CD4-positive, alpha-beta T cell treated with Interleukin-4 for 1 hour (primary cell): ENCODE measurements at regions not wholly inside any gene's neighbourhood (a gene's known extent, or its start where the extent isn't known, plus 50 kb on each side); places are given as distances from the start of the nearest gene placed in this dataset.

ENCODE experiments used
- DNase-seq, 2 donors: peaks; one replicate each; pipeline ENCODE4 v3.0.0-alpha.2; 2020 to 2022

DNA sequence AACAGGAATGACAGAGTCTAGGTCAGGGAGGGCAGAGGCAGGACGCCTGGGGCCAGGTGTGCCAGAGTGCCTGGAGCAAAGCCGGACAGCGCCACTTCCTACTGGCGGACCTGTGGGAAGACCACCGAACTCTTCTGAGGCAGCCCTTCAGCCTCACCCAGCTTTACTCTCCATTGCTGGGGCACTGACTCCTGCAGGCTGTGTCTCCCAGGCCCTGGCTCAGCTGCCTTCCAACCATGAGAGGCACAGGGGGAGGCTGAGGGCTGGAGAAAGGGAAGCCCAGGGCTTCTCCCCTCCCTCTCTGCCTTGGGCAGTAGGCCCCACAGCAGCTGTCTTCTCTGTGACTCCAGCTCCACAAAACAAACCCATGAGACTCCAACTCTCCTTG, 139.6 kb upstream of the UNC5B start:
- no peak for DNase-seq

DNA sequence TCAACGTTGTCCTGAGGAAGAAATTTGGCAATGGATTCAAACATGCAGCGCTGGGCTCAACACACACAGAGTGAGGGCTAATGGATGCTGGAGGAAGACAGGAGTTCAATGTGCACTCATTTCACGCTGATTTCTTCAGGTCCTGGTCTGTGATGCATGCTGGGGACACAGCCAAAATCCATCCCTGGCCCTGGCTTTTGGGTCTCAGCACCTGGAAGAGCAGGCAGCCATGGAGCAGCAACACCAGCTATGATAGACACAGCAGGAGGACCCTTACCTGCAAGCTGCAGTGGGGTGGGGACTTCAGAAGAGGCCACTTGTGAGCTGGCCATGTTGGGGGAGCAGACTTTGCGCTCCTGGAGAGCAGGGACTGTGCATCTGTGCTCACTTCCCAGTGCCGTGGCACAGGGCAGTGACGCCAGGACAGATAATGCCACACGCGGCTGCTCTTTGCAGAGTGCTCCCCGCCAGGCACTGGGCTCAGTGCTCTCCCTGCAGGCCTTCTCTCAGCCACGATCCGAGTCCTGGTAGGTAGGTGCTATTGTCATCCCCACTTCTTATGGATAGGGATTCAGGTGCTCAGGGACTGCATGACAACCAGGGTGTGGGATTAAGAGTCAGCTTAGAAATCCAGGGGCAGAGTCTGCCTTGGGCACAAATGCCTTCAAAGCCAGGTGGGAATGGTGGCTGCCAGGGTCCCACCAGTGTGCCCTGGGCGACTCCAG, 138.8 kb upstream of the UNC5B start:
- DNase-seq, result no peak

DNA sequence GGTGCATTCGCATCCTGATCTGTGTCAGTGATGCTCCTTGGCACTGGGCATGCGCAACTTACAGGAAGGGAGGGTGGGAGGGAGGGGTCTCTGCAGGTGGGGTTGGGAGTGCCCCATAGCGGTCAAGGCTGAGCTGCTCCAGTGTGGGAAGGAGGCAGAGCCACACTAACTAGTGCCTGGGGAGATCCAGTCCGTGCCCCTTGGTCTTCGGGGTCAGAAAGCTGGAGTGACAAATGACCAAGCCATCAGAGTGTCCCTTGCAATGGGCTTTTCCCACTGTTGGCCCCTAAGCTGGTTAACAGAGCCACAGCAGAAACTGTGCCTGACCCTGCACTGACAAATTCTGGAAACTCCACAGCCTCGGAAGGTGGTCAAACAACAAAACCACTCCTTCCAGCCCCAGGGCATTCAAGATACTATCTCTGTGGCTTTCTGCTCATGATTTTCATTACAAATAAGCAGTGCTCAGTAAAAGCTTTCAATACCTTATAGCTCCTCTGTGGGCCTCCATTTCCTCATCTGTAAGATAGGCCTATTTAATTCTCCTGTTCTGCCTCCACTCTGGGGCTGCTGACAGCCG, 138.1 kb upstream of the UNC5B start:
- no peak for DNase-seq

DNA sequence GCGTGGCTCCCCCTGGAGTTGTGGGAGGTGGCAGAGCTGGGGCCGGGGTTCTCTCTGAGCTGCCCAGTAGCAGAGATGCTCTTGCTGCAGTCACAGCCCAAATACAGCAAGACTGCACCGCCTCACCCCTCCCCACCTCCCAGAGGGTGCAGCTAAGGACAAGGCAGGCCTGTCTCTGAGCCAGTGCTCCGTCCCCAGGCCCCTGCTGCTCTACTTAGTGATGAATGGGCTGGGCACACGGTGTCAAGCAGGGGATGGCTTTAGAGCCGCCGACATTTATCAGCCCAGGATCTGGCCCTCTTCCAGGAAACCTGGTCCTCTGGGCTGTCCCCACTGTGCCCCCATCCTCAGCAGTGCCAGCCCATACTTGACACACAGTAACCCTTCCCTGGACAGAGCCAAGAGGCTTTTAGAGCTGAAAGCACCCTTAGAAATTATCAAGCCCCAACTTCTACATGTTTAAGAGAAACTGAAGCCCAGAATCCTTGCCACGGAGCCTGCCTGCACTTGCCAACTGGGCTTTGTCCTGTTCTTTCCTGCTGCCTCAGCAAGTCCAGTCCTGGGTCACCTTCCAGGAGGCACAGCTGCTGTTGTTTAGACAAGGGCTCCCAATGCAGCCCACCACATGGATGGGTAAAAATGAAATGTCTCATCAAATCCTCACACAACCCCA, 137.1 kb upstream of the UNC5B start:
- no peak for DNase-seq

DNA sequence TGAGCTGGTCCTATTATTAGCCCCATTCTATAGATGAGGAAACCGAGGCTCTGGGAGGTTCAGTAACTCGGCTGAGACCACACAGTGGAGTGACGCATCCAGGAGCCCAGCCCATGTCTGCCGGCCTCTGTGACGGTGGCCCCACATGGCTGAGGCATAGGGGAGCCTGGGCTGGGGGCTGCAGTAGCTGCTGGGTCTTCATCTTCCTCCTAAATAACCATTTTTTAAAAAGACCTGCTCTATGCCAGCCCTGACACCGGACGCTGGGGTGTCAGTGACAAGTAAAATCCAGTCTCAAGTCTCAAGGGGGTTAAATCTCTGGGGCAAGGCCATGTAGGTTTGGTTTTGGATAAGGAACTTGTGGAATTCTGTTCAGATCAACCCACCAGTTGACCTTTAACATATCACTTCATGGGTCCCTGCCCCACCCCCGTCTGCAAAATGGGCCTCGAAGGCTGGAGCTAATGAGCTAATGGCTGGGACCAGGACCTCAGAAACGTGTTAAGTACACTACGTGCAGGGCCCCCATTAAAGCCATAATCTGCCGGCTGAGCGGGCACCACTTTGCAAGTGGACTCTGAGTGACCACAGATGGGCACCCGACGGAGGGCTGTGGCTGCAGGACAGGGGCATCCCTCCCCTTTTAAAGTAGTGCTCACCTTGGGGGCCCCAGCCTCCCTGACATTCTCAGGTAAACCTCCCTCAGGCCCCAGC, 136.5 kb upstream of the UNC5B start:
- no peak for DNase-seq

DNA sequence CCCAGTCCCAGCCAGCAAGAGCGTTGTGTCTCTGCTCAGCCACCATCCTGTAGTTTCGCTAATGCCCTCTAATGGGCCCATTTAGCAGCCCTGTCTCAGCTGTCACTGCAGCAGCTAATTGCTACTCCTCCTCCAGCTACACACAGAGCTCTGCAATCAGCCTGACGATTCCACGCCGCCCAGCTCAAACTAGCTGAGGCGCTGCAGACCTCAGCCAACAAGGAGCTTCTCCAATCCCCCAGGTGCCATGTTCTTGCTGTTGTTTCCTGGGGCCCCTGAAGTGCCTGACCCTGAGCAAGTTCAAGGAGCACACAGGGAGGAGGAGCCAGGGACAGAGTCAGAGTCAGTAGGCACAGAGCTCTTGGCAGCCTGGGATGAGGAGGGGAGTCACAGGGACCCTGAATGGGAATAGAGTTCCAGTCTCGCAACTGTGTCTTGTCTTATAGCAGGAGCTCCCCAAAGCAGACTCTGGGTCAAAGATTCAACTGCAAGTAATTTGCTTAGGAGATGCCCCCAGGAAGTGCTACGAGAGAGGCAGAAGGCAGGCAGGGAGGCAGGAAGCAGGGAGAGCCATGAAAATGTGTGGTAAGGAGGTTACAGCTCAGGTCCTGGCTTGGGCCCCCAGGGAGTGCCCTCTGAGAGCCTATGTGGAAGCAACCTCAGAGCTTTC, 135.8 kb upstream of the UNC5B start:
- DNase-seq, result peak in 1 of 2 donors; percentile 8

DNA sequence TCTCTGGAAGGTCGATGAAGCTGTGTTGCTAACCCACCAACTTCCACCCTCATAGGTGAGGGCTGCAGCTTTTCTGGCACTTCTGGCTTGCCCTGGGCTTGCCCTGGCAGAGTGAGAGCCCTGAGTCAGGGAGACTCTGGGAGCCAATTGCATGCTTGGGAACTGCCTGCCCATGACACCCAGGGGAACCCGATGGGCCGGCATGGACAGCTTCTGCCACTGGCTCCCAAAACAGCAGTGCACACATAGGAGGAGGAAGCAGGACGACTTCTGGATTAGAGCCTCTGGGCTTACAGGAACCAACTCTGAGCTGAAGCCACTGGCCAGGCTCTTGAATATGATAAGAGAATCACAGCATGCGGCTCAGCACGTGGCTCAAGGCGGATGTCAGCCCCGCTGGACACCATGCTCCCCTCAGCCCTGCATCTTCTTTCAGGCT, 135.2 kb upstream of the UNC5B start:
- DNase-seq, result peak in 1 of 2 donors; percentile 8

DNA sequence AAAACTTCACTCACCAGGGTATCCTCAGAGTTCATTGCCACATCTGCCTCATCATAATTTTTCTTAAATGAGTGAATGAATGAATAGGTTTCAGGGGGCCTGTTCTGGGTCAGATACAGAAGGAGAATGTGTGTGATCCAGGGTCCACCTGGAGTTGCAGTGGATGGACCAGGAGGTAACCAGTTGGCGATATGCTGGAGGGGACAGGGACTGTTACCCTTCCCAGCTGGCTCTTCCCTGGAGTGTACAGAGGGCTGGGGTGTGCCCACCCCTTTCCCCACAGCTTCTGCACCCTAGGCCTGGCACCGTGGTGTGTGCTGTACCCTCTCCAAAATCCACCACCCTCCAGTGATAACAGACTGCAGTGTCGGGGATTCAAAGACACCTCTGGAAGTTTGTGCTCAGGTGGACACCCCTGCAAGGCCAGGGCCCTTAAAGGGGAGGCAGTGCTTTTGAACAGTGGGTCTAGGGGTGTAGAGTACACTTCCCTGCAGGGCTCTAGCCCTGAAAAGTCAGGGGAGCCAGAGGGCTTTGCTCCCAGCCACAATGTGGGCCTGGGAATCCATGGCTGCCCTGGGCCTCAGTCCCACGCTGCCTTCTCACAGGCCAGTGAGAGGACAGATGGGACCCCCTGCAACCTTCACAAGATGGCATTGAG, 134.4 kb upstream of the UNC5B start:
- DNase-seq, result no peak

DNA sequence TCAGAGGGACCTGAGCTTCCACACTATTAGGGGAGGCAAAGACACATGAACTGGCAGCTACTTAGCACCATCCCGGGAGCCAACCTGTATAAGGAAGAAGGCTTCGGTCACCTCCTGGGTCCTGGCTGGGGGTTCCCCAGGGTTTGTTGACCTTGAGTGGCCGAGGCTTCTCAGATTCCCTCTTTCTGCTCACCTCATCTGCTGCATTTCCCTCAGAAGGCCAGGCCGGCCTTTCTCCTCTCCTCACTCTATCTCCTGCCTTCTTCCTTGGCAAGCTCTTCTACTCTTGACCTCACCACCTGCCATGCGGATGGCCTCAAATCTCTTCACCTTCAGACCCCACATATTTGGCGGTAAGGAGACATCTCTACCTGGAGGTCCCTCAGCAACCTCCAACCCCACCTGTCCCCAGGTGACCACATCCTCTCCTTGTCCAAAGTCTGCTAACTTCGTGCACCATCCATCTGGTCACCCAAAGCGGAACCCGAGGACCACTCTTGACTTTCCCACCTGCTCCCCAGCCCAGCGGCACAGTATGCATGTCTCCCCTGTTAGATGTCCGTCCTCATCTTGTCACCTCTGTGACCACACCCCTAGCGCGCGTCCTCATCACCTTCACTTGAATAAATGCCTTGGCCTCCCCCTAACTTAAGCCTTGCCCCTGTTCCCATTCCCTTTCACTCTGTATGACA, 133.8 kb upstream of the UNC5B start:
- DNase-seq, result peak in 1 of 2 donors; percentile 4

DNA sequence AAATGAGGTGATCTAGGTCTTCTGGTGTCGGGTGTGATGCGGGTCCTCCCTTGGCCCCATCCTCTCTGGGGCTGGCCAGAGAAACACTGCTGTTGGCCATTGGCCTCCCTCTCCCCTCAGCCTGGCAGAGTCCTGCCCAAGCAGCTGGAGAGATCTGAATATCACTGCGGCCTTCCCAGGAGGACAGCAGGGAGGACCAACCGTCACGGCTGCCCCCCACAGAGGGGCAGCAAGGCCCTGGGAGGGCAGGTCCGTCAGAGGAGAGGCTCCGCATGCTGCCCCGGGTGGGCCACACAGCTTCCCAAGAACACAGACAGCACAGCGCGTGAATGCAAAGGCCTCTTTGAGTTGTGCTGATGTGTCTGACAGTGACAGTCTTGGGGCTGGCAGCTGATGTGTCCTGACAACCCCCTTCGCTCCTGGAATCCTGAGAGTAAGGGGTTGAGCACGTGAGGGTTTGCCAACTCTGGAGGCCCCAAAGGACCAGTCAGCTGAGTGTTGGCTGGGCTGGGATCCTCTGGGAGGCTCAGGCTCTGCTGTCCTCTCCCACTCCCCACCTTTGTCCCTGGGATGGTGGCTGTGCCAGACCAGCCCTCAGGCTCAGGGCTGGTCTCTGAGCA, 132.5 kb upstream of the UNC5B start:
- peak in 1 of 2 donors; percentile 5 for DNase-seq

DNA sequence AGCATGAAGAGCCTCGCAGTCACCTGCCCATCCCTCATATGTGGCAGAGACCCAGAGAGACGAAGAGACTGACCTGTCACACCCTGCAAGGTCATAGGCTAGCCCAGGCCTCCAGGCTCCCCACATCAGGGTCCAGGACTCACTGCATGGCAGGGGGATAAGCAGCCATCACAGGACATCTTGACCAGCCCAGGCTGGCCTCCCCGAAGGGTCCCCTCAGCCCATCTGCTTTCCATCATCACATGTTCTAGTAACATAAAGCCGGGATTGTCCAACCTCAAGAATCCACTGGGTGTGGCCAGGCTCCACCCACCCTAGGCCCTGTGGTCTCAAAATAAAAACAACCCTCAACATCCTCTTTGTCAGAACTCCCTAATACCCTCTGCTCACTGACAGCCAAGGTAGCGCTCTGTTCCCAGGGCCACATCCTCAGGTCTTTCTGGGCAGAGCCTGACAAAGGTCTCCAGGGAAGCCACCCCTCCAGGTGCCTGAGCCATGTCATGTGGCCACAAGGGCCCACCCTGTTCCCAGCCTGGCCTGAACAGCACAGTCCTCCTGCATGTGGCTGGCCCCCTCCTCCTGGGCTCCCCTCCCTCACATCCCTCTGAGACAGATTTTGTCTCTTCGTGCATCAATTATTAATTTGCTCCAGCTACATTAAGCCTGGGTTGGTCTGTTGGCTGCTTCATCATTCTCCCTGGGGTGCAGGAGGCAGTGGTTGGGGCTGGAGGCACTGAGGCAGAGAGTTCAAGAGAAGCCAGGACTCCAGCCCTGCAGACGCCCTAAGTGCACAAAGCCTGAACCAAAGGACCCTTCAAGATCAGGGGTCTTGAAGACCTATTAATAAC, 131.8 kb upstream of the UNC5B start:
- DNase-seq, result peak in 1 of 2 donors; percentile 8

DNA sequence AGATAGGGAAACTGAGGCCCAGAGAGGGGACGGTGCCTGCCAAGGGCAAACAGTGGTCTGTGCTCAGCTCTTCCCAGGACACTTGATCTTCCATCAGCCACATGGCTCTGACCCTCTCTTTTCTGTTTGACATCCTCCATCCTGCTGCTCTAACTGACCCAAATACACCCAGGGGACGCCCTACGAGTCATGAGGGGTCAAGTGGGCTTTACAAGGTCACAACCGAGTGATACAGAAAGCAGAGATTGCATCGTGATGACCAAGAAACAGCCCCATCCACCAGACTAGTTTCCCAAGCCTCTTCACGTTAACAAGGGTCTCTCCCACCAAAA, 131.2 kb upstream of the UNC5B start:
- no peak for DNase-seq

DNA sequence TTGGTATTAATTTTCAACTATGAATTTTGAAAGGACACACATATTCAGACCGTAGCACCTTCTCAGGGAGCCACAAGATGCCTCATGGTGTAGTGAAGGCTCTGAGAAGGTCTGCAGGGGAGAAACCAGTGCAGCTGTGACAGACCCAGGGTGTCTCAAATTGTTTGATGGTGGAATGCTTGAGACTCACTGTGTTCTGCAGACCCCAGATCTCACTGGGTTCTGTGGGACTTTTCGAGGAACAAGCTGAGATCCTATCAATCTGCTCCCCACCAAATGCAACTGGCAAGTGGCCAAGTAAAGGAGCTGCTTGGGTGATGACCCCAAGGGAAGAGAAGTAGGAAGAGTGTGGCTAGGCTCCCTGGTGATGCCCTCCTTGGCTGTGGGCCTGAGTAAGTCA, 130.5 kb upstream of the UNC5B start:
- DNase-seq, result peak in 1 of 2 donors; percentile 9

DNA sequence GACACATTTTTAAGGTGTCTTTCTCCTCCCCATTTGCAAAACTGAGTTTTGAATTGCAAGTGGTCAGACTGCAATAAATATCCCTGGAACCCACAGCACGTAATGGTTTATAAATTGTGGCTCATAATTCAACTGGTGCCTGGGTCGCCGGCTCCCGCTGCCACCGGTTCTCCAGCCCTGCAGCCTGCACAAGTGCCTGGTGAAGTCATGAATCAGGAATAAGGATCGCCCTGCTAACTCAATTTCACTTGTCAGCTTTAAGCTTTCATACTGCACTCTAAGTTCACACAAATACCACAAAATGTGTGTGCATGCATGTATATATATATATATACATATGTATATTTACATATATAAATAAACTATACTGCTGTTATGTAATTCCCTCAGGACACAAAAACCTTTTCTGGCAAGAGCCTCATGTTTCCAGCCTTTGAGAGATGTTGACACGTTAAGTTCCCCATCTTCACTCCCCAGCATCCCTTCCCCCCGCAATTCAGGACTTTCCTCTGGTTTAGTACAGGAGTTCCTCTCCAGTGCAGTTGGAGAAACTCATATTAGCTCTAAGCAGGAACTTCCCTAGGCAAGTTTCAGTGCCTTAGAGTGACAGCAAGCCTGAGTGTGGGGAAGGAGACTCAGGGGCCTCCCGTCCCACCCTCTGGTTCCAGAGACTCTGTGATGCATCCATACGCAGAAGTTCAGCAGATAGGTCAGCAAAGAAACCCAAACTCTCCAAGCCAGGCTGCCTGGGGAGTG, 129.2 kb upstream of the UNC5B start:
- peak in 1 of 2 donors; percentile 10 for DNase-seq

DNA sequence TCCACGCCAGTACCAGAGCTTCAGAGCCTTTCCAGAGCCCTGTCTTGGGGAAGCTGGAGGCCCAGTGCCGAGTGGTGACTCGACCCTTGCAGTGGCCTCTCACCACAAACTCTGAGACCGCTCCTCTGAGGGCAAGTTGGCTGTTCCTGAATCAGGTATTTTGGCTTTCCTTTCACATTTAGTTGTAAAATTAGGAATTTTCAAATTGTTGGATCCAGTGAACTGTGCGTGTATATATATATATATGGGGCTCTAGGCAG, 128.7 kb upstream of the UNC5B start:
- no peak for DNase-seq

DNA sequence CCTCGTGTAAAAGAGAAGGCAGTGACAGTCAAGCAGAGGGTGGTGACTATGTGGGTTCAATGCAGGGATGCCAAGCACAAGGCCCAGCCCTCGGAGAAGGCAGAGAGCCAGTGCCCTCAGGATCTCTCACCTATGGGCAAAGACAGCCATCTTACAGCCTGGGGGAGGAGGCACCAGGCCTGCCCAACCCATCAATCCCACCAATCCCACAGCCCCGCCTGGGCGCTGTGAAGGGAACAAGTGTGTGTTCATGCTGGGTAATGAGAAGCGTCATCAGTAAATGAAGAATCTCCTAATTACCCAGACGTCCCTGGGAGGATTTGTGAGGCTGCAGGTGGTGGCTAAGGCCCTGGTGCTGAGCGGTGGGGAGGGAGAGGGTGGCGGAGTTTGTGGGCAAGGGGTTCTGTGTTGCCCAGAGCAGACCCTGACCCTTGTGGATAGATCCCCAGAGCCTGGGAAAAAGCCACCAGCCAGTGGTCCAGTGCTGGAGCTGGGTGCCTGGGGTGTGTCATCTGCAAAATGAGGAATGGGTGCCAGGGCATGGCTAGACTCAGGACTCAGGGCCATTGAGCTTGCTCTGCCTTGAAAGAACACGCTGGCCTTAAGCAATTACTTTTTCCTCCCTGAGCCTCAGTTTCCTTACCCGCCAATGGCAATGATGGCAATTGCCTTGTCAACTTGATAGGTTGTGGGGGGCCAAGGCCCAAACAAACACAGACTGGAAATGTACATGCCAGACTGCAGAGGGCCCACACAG, 128.1 kb upstream of the UNC5B start:
- peak in 1 of 2 donors; percentile 7 for DNase-seq

DNA sequence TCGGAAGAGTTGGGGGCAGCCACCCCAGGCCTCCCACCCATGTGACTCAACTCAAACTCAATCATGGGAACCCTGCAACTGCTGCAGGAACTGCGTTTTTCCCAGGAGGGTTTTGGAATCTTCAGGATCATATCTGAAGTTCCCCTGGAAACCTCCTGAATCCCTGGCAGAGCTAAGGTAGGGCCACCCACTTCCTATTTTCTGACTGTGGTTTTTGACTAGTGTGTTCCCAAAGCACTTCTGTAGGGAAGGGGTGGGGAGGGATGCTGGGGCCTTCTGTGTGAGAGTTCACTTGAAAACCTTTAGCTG, 127.6 kb upstream of the UNC5B start:
- DNase-seq, result no peak

DNA sequence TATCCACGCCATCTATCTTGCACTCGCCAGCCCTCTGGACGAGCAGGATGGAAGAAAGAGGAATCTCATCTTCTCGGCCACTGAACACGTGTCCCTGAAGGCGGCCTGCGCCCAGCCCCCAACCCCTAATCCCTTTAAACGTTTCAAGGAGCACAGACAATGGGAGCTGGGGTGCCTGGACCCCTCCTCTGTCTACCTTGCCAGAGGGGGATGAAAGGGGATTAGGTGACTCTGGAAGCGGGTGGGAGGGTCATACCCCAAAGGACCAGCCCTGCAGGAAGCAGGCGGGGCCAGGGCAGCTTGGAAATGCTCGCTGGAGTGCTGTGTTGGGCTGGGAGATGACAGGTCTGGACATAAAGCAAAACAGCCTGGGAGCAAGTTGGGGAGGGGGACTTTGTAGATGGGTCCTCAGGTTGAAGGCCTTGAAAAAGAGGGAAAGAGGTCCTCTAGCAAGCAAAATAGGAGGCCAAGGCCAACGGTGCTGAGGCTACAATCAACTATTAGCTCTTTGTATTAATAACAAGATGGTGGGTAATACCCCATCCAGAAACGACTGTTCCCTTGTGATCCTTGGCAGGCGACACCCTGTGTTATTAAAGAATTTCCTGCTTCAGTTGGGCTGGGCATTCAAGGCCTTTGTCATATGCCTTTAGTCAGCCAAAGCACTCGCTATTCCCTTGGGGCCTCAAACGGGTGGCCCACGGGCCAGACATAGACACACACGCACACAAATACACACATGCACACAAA, 126.5 kb upstream of the UNC5B start:
- DNase-seq, result peak in 1 of 2 donors; percentile 7
